Neuronal stem cell (in vitro differentiated cells): ENCODE measurements at regions not wholly inside any gene's neighbourhood (a gene's known extent, or its start where the extent isn't known, plus 50 kb on each side); places are given as distances from the start of the nearest gene placed in this dataset.

Source experiments
- DNase-seq: peaks from one replicate; pipeline ENCODE4 v3.0.0-alpha.2; 2013; ENCODE audit warnings: low spot score
- H2AFZ ChIP-seq: one replicate; pipeline ENCODE4 v1.6.1; 2013; ENCODE audit warnings: mild to moderate bottlenecking, low read length, inconsistent platforms
- H2AK5ac ChIP-seq: 2 replicates; pipeline ENCODE4 v1.6.1; 2013; ENCODE audit warnings: low read depth, mild to moderate bottlenecking, inconsistent platforms, low read length, moderate library complexity, mixed read lengths
- H2BK120ac ChIP-seq: 2 replicates; pipeline ENCODE4 v1.6.1; 2013; ENCODE audit warnings: low read depth, mild to moderate bottlenecking, inconsistent platforms, low read length, moderate library complexity, mixed read lengths
- H2BK12ac ChIP-seq: one replicate; pipeline ENCODE4 v1.6.1; 2013; ENCODE audit warnings: low read length, inconsistent platforms
- H2BK15ac ChIP-seq: 2 replicates; pipeline ENCODE4 v1.6.1; 2013; ENCODE audit warnings: mild to moderate bottlenecking, low read length, inconsistent platforms, mixed read lengths
- H2BK5ac ChIP-seq: one replicate; pipeline ENCODE4 v1.6.1; 2013; ENCODE audit warnings: inconsistent platforms, mild to moderate bottlenecking, low read length, moderate library complexity
- H3K14ac ChIP-seq: one replicate; pipeline ENCODE4 v1.6.1; 2013; ENCODE audit warnings: low read length, inconsistent platforms
- H3K18ac ChIP-seq: 2 replicates; pipeline ENCODE4 v1.6.1; 2013; ENCODE audit warnings: low read length, inconsistent platforms
- H3K23ac ChIP-seq: 2 replicates; pipeline ENCODE4 v1.6.1; 2013; ENCODE audit warnings: low read depth, mild to moderate bottlenecking, mixed read lengths, low read length, inconsistent platforms; ENCODE audit not compliant: poor library complexity
- H3K27ac ChIP-seq: replicated peaks from 3 replicates; pipeline ENCODE4 v1.5.1; 2013; ENCODE audit warnings: low read length, inconsistent platforms
- H3K27me3 ChIP-seq, 3 experiments: 2 replicates each; pipeline ENCODE4 v1.6.1; 2013; ENCODE audit warnings: low read length in 3 of 3, mild to moderate bottlenecking in 2 of 3, inconsistent platforms in 1 of 3, low read depth in 1 of 3, mixed read lengths in 1 of 3, moderate library complexity in 1 of 3; ENCODE audit not compliant: control insufficient read depth in 3 of 3, insufficient read depth in 3 of 3
- H3K36me3 ChIP-seq, 2 donors: replicated peaks in 1 of 2; 2 replicates each; pipeline ENCODE4 v1.6.1; 2013; ENCODE audit warnings: low read length in 2 of 2; ENCODE audit not compliant: control insufficient read depth in 2 of 2, insufficient read depth in 2 of 2
- H3K4ac ChIP-seq: 2 replicates; pipeline ENCODE4 v1.6.1; 2013; ENCODE audit warnings: inconsistent platforms, mild to moderate bottlenecking, low read length, moderate library complexity
- H3K4me1 ChIP-seq, 2 donors: 1 replicate in 1 of 2; 2 replicates in 1 of 2; pipeline ENCODE4 v1.6.1; 2013; ENCODE audit warnings: low read length in 2 of 2, low read depth in 1 of 2; ENCODE audit not compliant: control insufficient read depth in 2 of 2, insufficient read depth in 1 of 2
- H3K4me2 ChIP-seq: one replicate; pipeline ENCODE4 v1.6.1; 2013; ENCODE audit warnings: mild to moderate bottlenecking, low read length, inconsistent platforms; ENCODE audit not compliant: insufficient read depth, poor library complexity, severe bottlenecking
- H3K4me3 ChIP-seq, 2 donors: 2 replicates each; pipeline ENCODE4 v1.5.1; 2013; ENCODE audit warnings: low read length in 2 of 2, mild to moderate bottlenecking in 2 of 2, inconsistent platforms in 1 of 2, moderate library complexity in 1 of 2
- H3K79me1 ChIP-seq: one replicate; pipeline ENCODE4 v1.6.1; 2013; ENCODE audit warnings: low read depth, mild to moderate bottlenecking, inconsistent platforms, low read length, moderate library complexity
- H3K9ac ChIP-seq: one replicate; pipeline ENCODE4 v1.6.1; 2013; ENCODE audit warnings: mild to moderate bottlenecking, low read depth, low read length, inconsistent platforms; ENCODE audit not compliant: poor library complexity
- H3K9me3 ChIP-seq, 2 donors: replicated peaks in 1 of 2; 2 replicates each; pipeline versions ENCODE3 to v1.6.1; 2013; ENCODE audit warnings: low read length in 2 of 2, mild to moderate bottlenecking in 2 of 2, inconsistent platforms in 1 of 2, low read depth in 1 of 2, mixed read lengths in 1 of 2, moderate library complexity in 1 of 2; ENCODE audit not compliant: control insufficient read depth in 2 of 2, insufficient read depth in 1 of 2
- H4K8ac ChIP-seq: one replicate; pipeline ENCODE4 v1.6.1; 2013; ENCODE audit warnings: low read depth, mild to moderate bottlenecking, inconsistent platforms, low read length, moderate library complexity
- H4K91ac ChIP-seq: one replicate; pipeline ENCODE4 v1.6.1; 2013; ENCODE audit warnings: low read length, low read depth, mild to moderate bottlenecking, inconsistent platforms; ENCODE audit not compliant: poor library complexity
- WGBS, 2 donors: extraction: QIAGEN DNeasy Blood & Tissue Kit; methylation state at CpG; one replicate each; pipeline ENCODE4 v1.1.7; 2013; ENCODE audit warnings: missing lambda C conversion rate in 2 of 2, mixed read lengths in 1 of 2; ENCODE audit not compliant: insufficient read length in 2 of 2, insufficient replicate concordance in 1 of 2; ENCODE audit errors: extremely low coverage in 2 of 2; 5-methylcytosine and 5-hydroxymethylcytosine counted together

GRCh38 chr6:165060720-165061119 lies 248.7 kb downstream of the C6orf118 start:
- Histone ChIP-seq H3K14ac (no peak overlapping the region), H2BK12ac (no peak overlapping the region), H2AK5ac (no peak overlapping the region), H3K27me3 (no peaks in the 10 kb centered on the region), H3K27ac (no peak overlapping the region), H4K8ac (no peak overlapping the region), H2BK120ac (no peak overlapping the region), H2BK5ac (no peak overlapping the region), H3K79me1 (no peaks in the 10 kb centered on the region), H2BK15ac (no peak overlapping the region), H4K91ac (no peak overlapping the region), H3K4me3 (no peak overlapping the region), H3K4me2 (no peak overlapping the region), H2AFZ (no peak overlapping the region), H3K9ac (no peak overlapping the region), H3K36me3 (no peaks in the 10 kb centered on the region), H3K4me1 (no peaks in the 10 kb centered on the region), H3K18ac (no peak overlapping the region), H3K9me3 (no peaks in the 10 kb centered on the region), H3K4ac (no peak overlapping the region), H3K23ac (no peak overlapping the region)
- DNase-seq: no peak
- no CpG with 5 or more reads among the region's 3 CpGs for WGBS, 2 donors

GRCh38 chr6:165059032-165059431 lies 250.4 kb downstream of the C6orf118 start:
- no peak overlapping the region for H3K14ac ChIP-seq
- no peak overlapping the region for H4K91ac ChIP-seq
- no peaks in the 10 kb centered on the region for H3K9me3 ChIP-seq
- no peak overlapping the region for H3K18ac ChIP-seq
- no peak for DNase-seq
- H3K79me1 ChIP-seq: no peaks in the 10 kb centered on the region
- H2BK120ac ChIP-seq: no peak overlapping the region
- H2BK5ac ChIP-seq: no peak overlapping the region
- no peak overlapping the region for H2AK5ac ChIP-seq
- H3K4ac ChIP-seq: no peak overlapping the region
- H3K36me3 ChIP-seq: no peaks in the 10 kb centered on the region
- H3K4me3 ChIP-seq: no peak overlapping the region
- H3K9ac ChIP-seq: no peak overlapping the region
- H3K4me1 ChIP-seq: no peaks in the 10 kb centered on the region
- no peak overlapping the region for H2BK15ac ChIP-seq
- H4K8ac ChIP-seq: no peak overlapping the region
- no peaks in the 10 kb centered on the region for H3K27me3 ChIP-seq
- H2AFZ ChIP-seq: no peak overlapping the region
- WGBS, 2 donors: no CpG with 5 or more reads among the region's 3 CpGs
- no peak overlapping the region for H3K27ac ChIP-seq
- H3K4me2 ChIP-seq: no peak overlapping the region
- no peak overlapping the region for H3K23ac ChIP-seq
- no peak overlapping the region for H2BK12ac ChIP-seq

GRCh38 chr6:165056292-165056691 lies 253.1 kb downstream of the C6orf118 start:
- H3K79me1 ChIP-seq: no peaks in the 10 kb centered on the region
- H2BK15ac ChIP-seq: no peak overlapping the region
- no peaks in the 10 kb centered on the region for H3K27me3 ChIP-seq
- H3K27ac ChIP-seq: no peak overlapping the region
- H2BK12ac ChIP-seq: no peak overlapping the region
- no peak overlapping the region for H3K4me2 ChIP-seq
- DNase-seq: no peak
- H3K9me3 ChIP-seq: no peaks in the 10 kb centered on the region
- no peak overlapping the region for H3K14ac ChIP-seq
- no peak overlapping the region for H3K4me3 ChIP-seq
- no peak overlapping the region for H2BK5ac ChIP-seq
- no peak overlapping the region for H3K23ac ChIP-seq
- no peak overlapping the region for H2BK120ac ChIP-seq
- no peak overlapping the region for H3K18ac ChIP-seq
- H4K8ac ChIP-seq: no peak overlapping the region
- WGBS, 2 donors: no CpG with 5 or more reads among the region's 11 CpGs
- no peak overlapping the region for H3K4ac ChIP-seq
- H3K36me3 ChIP-seq: no peaks in the 10 kb centered on the region
- no peaks in the 10 kb centered on the region for H3K4me1 ChIP-seq
- no peak overlapping the region for H2AFZ ChIP-seq
- no peak overlapping the region for H3K9ac ChIP-seq
- H2AK5ac ChIP-seq: no peak overlapping the region
- no peak overlapping the region for H4K91ac ChIP-seq

- Histone ChIP-seq H2AFZ (no peak overlapping the region), H3K4me2 (no peak overlapping the region), H3K27me3 (no peaks in the 10 kb centered on the region), H3K9me3 (peaks cover 0 to 4% of the 10 kb centered on the region in 2 donors), H3K9ac (no peak overlapping the region), H3K36me3 (no peaks in the 10 kb centered on the region), H3K27ac (no peak overlapping the region), H4K8ac (no peak overlapping the region), H3K23ac (no peak overlapping the region), H3K4me3 (no peak overlapping the region), H3K4ac (no peak overlapping the region), H2BK5ac (no peak overlapping the region), H2BK15ac (no peak overlapping the region), H3K18ac (no peak overlapping the region), H3K4me1 (no peaks in the 10 kb centered on the region), H2BK120ac (no peak overlapping the region), H3K79me1 (no peaks in the 10 kb centered on the region), H3K14ac (no peak overlapping the region), H4K91ac (no peak overlapping the region), H2AK5ac (no peak overlapping the region), H2BK12ac (no peak overlapping the region)
- no CpG with 5 or more reads among the region's 5 CpGs for WGBS, 2 donors
- no peak for DNase-seq
These were observed 254.2 kb downstream of the C6orf118 start for GRCh38 chr6:165055231-165055630.
